Neural cell (in vitro differentiated cells): ENCODE measurements at regions not wholly inside any gene's neighbourhood (a gene's known extent, or its start where the extent isn't known, plus 50 kb on each side); places are given as distances from the start of the nearest gene placed in this dataset.

Experiments
- H2AFZ ChIP-seq: fragments of 200-600, 300-800 bp; sonication (generic), shearing (Covaris generic); 2 replicates; pipeline ENCODE4 v1.6.0; 2014; ENCODE audit warnings: low read depth, mild to moderate bottlenecking, antibody characterized with exemption, low read length, moderate library complexity
- H3F3A ChIP-seq: fragments of 200-600 bp; shearing (Covaris generic); 2 replicates; pipeline ENCODE4 v1.6.1; 2016; ENCODE audit warnings: mild to moderate bottlenecking, moderate library complexity, mixed read lengths, antibody characterized with exemption, low read length; ENCODE audit not compliant: insufficient read depth, poor library complexity, severe bottlenecking
- H3K27ac ChIP-seq: fragments of 200-600, 300-800 bp; sonication (generic), shearing (Covaris generic); 2 replicates; pipeline ENCODE4 v1.5.1; 2014; ENCODE audit warnings: mild to moderate bottlenecking, low read length, moderate library complexity
- H3K27me3 ChIP-seq: fragments of 300-800, 200-600 bp; sonication (generic), shearing (Covaris generic); 2 replicates; pipeline ENCODE4 v1.6.0; 2014; ENCODE audit warnings: mild to moderate bottlenecking, low read depth, low read length, moderate library complexity; ENCODE audit not compliant: insufficient read depth
- H3K36me3 ChIP-seq: fragments of 300-800, 200-600 bp; sonication (generic), shearing (Covaris generic); 2 replicates; pipeline ENCODE4 v1.5.1; 2014; ENCODE audit warnings: mild to moderate bottlenecking, antibody characterized with exemption, low read length, moderate library complexity; ENCODE audit not compliant: insufficient read depth
- H3K4me2 ChIP-seq: fragments of 300-800, 200-600 bp; sonication (generic), shearing (Covaris generic); 2 replicates; pipeline ENCODE4 v1.6.0; 2014; ENCODE audit warnings: mild to moderate bottlenecking, low read length
- H3K4me3 ChIP-seq: fragments of 300-800, 200-600 bp; sonication (generic), shearing (Covaris generic); 2 replicates; pipeline ENCODE4 v1.5.1; 2014; ENCODE audit warnings: mild to moderate bottlenecking, low read length, moderate library complexity
- H3K79me2 ChIP-seq: fragments of 200-600 bp; shearing (Covaris generic); replicated peaks from 2 replicates; pipeline ENCODE4 v1.6.0; 2014; ENCODE audit warnings: mild to moderate bottlenecking, low read length, moderate library complexity; ENCODE audit not compliant: insufficient read depth
- H3K9ac ChIP-seq: fragments of 300-800, 200-600 bp; sonication (generic), shearing (Covaris generic); 2 replicates; pipeline ENCODE4 v1.6.1; 2016; ENCODE audit warnings: mild to moderate bottlenecking, low read length, mixed read lengths
- H3K9me2 ChIP-seq: fragments of 200-600 bp; shearing (Covaris generic); 2 replicates; pipeline ENCODE4 v1.6.1; 2016; ENCODE audit warnings: mild to moderate bottlenecking, low read length, mixed read lengths; ENCODE audit not compliant: insufficient read depth
- H3K9me3 ChIP-seq: fragments of 200-600, 300-800 bp; sonication (generic), shearing (Covaris generic); 2 replicates; pipeline ENCODE4 v1.6.1; 2016; ENCODE audit warnings: mild to moderate bottlenecking, mixed run types, low read length, moderate library complexity, mixed read lengths
- H4K20me1 ChIP-seq: fragments of 200-600 bp; shearing (Covaris generic); 2 replicates; pipeline ENCODE4 v1.6.1; 2016; ENCODE audit warnings: mild to moderate bottlenecking, mixed run types; ENCODE audit not compliant: insufficient read depth
- CTCF ChIP-seq: fragments of 450-650 bp; IDR thresholded peaks from 2 replicates; pipeline ENCODE4 v1.5.1; 2014; ENCODE audit warnings: antibody characterized with exemption, mild to moderate bottlenecking, moderate library complexity; ENCODE audit not compliant: poor library complexity, severe bottlenecking
- EP300 ChIP-seq: fragments of 450-650 bp; conservative IDR thresholded peaks from 2 replicates; pipeline ENCODE4 v1.6.1; 2014; ENCODE audit warnings: antibody characterized with exemption, mild to moderate bottlenecking, moderate library complexity; ENCODE audit not compliant: poor library complexity, severe bottlenecking
- EZH2 ChIP-seq: fragments of 200-600, 300-800 bp; shearing (Covaris generic), sonication (generic); IDR thresholded peaks from 2 replicates; pipeline ENCODE4 v1.6.1; 2014; ENCODE audit warnings: antibody characterized with exemption, low read length, borderline replicate concordance, mild to moderate bottlenecking; ENCODE audit not compliant: insufficient read depth, poor library complexity, severe bottlenecking
- MXI1 ChIP-seq: fragments of 450-650 bp; conservative IDR thresholded peaks from 2 replicates; pipeline ENCODE4 v1.6.1; 2014; ENCODE audit warnings: antibody characterized with exemption, mild to moderate bottlenecking; ENCODE audit not compliant: poor library complexity, severe bottlenecking
- POLR2AphosphoS5 ChIP-seq: IDR thresholded peaks from 2 replicates; pipeline ENCODE4 v1.6.1; 2012
- RAD21 ChIP-seq: fragments of 450-650 bp; conservative IDR thresholded peaks from 2 replicates; pipeline ENCODE4 v1.6.1; 2014; ENCODE audit warnings: antibody characterized with exemption, mild to moderate bottlenecking, moderate library complexity
- SMC3 ChIP-seq: fragments of 450-650 bp; conservative IDR thresholded peaks from 2 replicates; pipeline ENCODE4 v1.6.1; 2014; ENCODE audit warnings: antibody characterized with exemption, mild to moderate bottlenecking, moderate library complexity; ENCODE audit not compliant: poor library complexity
- TAF1 ChIP-seq: IDR thresholded peaks from 2 replicates; pipeline ENCODE4 v1.6.1; 2012; ENCODE audit warnings: low read depth
- TF ChIP-seq, protein P1 (sequence below): IDR thresholded peaks from 2 replicates; pipeline ENCODE4 v1.6.1; 2012; ENCODE audit warnings: borderline replicate concordance

- TF ChIP-seq CTCF, result no peak
These were observed 272.1 kb downstream of the HINT1 start (continued) for GRCh38 chr5:130893006-130893405.

- no peaks in the 10 kb centered on the region for H3K27me3 ChIP-seq
- H3K36me3 ChIP-seq, result no peaks in the 10 kb centered on the region
- no peaks in the 10 kb centered on the region for H3F3A ChIP-seq
- no peak overlapping the region for H3K27ac ChIP-seq
- no peak for TF ChIP-seq POLR2AphosphoS5
- TF ChIP-seq EP300, result no peak
- TF ChIP-seq TAF1, result no peak
- TF ChIP-seq EZH2, result no peak
- no peak for TF ChIP-seq RAD21
- TF ChIP-seq MXI1, result no peak
- TF ChIP-seq, protein P1, sequence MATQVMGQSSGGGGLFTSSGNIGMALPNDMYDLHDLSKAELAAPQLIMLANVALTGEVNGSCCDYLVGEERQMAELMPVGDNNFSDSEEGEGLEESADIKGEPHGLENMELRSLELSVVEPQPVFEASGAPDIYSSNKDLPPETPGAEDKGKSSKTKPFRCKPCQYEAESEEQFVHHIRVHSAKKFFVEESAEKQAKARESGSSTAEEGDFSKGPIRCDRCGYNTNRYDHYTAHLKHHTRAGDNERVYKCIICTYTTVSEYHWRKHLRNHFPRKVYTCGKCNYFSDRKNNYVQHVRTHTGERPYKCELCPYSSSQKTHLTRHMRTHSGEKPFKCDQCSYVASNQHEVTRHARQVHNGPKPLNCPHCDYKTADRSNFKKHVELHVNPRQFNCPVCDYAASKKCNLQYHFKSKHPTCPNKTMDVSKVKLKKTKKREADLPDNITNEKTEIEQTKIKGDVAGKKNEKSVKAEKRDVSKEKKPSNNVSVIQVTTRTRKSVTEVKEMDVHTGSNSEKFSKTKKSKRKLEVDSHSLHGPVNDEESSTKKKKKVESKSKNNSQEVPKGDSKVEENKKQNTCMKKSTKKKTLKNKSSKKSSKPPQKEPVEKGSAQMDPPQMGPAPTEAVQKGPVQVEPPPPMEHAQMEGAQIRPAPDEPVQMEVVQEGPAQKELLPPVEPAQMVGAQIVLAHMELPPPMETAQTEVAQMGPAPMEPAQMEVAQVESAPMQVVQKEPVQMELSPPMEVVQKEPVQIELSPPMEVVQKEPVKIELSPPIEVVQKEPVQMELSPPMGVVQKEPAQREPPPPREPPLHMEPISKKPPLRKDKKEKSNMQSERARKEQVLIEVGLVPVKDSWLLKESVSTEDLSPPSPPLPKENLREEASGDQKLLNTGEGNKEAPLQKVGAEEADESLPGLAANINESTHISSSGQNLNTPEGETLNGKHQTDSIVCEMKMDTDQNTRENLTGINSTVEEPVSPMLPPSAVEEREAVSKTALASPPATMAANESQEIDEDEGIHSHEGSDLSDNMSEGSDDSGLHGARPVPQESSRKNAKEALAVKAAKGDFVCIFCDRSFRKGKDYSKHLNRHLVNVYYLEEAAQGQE, result no peak
- no peak for TF ChIP-seq CTCF
- no peak for TF ChIP-seq SMC3
- no peaks in the 10 kb centered on the region for H3K9me3 ChIP-seq
- no peak overlapping the region for H3K4me3 ChIP-seq
- H2AFZ ChIP-seq, result no peak overlapping the region
- no peaks in the 10 kb centered on the region for H4K20me1 ChIP-seq
- no peak overlapping the region for H3K9ac ChIP-seq
- H3K79me2 ChIP-seq, result no peaks in the 10 kb centered on the region
- H3K9me2 ChIP-seq, result no peaks in the 10 kb centered on the region
- no peak overlapping the region for H3K4me2 ChIP-seq
These were observed 274.4 kb downstream of the HINT1 start for GRCh38 chr5:130890610-130891009.

- no peaks in the 10 kb centered on the region for H3K27me3 ChIP-seq
- H3K4me3 ChIP-seq, result no peak overlapping the region
- no peaks in the 10 kb centered on the region for H4K20me1 ChIP-seq
- no peak overlapping the region for H3K9ac ChIP-seq
- H3K27ac ChIP-seq, result no peak overlapping the region
- H2AFZ ChIP-seq, result no peak overlapping the region
- no peaks in the 10 kb centered on the region for H3K79me2 ChIP-seq
- no peak overlapping the region for H3K4me2 ChIP-seq
- H3K9me2 ChIP-seq, result no peaks in the 10 kb centered on the region
- H3K36me3 ChIP-seq, result no peaks in the 10 kb centered on the region
- H3F3A ChIP-seq, result no peaks in the 10 kb centered on the region
- no peak for TF ChIP-seq RAD21
- TF ChIP-seq TAF1, result no peak
- no peak for TF ChIP-seq SMC3
- TF ChIP-seq MXI1, result no peak
- no peak for TF ChIP-seq POLR2AphosphoS5
- TF ChIP-seq, protein P1, result no peak
- no peak for TF ChIP-seq CTCF
- TF ChIP-seq EZH2, result no peak
- no peak for TF ChIP-seq EP300
- H3K9me3 ChIP-seq, result no peaks in the 10 kb centered on the region
These were observed 279.4 kb downstream of the HINT1 start for GRCh38 chr5:130885691-130886090.
